HEK293T (cell line): ENCODE measurements at regions not wholly inside any gene's neighbourhood (a gene's known extent, or its start where the extent isn't known, plus 50 kb on each side); places are given as distances from the start of the nearest gene placed in this dataset.
"Not testable (repeated sequence)": the region's sequence is repeated elsewhere in the genome, so short reads cannot be mapped to it uniquely, and the experiment has no call there.

Source experiments
- CTCF ChIA-PET: fragments of 350-600 bp; formaldehyde crosslinking; extraction: SDS; loops from one replicate; lab custom pipeline; 2021; ENCODE audit warnings: antibody characterized with exemption, inconsistent platforms; lab: Yijun Ruan, JAX
- POLR2A ChIA-PET: fragments of 350-600 bp; formaldehyde crosslinking; extraction: SDS; loops from one replicate; lab custom pipeline; 2020; ENCODE audit warnings: antibody characterized with exemption, inconsistent platforms; lab: Yijun Ruan, JAX
- DNase-seq: peaks from one replicate; pipeline ENCODE4 v3.0.0; 2012; ENCODE audit warnings: mixed read lengths; ENCODE audit errors: extremely low spot score
- ARNT ChIP-seq: fragments of 450-650 bp; IDR thresholded peaks from 2 replicates; pipeline ENCODE4 v1.6.1; 2017; ENCODE audit warnings: mild to moderate bottlenecking
- BHLHE40 ChIP-seq: fragments of 450-650 bp; IDR thresholded peaks from 2 replicates; pipeline ENCODE4 v1.6.1; 2016; ENCODE audit warnings: mild to moderate bottlenecking, moderate library complexity, borderline replicate concordance
- CTBP1 ChIP-seq: fragments of 450-650 bp; IDR thresholded peaks from 2 replicates; pipeline ENCODE4 v1.6.1; 2016; ENCODE audit warnings: borderline replicate concordance
- ELF4 ChIP-seq: fragments of 450-650 bp; IDR thresholded peaks from 2 replicates; pipeline ENCODE4 v1.6.1; 2017; ENCODE audit warnings: antibody characterized with exemption
- FOXA1 ChIP-seq: fragments of 450-650 bp; IDR thresholded peaks from 2 replicates; pipeline ENCODE4 v1.6.1; 2016; ENCODE audit warnings: mild to moderate bottlenecking
- FOXK2 ChIP-seq: fragments of 450-650 bp; IDR thresholded peaks from 2 replicates; pipeline ENCODE4 v1.6.1; 2016; ENCODE audit warnings: mild to moderate bottlenecking
- FOXM1 ChIP-seq: fragments of 450-650 bp; IDR thresholded peaks from 2 replicates; pipeline ENCODE4 v1.6.1; 2017; ENCODE audit warnings: mild to moderate bottlenecking, borderline replicate concordance
- HDGF ChIP-seq: fragments of 450-650 bp; IDR thresholded peaks from 2 replicates; pipeline ENCODE4 v1.6.1; 2017; ENCODE audit warnings: antibody characterized with exemption, borderline replicate concordance
- L3MBTL2 ChIP-seq: fragments of 450-650 bp; conservative IDR thresholded peaks from 2 replicates; pipeline ENCODE4 v1.6.1; 2016; ENCODE audit warnings: mild to moderate bottlenecking
- LEF1 ChIP-seq: fragments of 450-650 bp; IDR thresholded peaks from 2 replicates; pipeline ENCODE4 v1.6.1; 2017; ENCODE audit warnings: mild to moderate bottlenecking, borderline replicate concordance
- NFRKB ChIP-seq: fragments of 450-650 bp; IDR thresholded peaks from 2 replicates; pipeline ENCODE4 v1.6.1; 2016; ENCODE audit warnings: mild to moderate bottlenecking, moderate library complexity
- PKNOX1 ChIP-seq: fragments of 450-650 bp; IDR thresholded peaks from 2 replicates; pipeline ENCODE4 v1.6.1; 2016
- SP1 ChIP-seq: fragments of 450-650 bp; IDR thresholded peaks from 2 replicates; pipeline ENCODE4 v1.6.1; 2017
- SUZ12 ChIP-seq: fragments of 450-650 bp; IDR thresholded peaks from 2 replicates; pipeline ENCODE4 v1.6.1; 2016; ENCODE audit warnings: mild to moderate bottlenecking
- TARDBP ChIP-seq: fragments of 450-650 bp; IDR thresholded peaks from 2 replicates; pipeline ENCODE4 v1.6.1; 2016
- ZNF384 ChIP-seq: fragments of 450-650 bp; IDR thresholded peaks from 2 replicates; pipeline ENCODE4 v1.6.1; 2016

GRCh38 chr21:35164380-35164779 is 115.3 kb upstream of the RUNX1 start:
- TF ChIP-seq ELF4 (no peak), PKNOX1 (no peak), FOXM1 (no peak), HDGF (no peak)
- ChIA-PET POLR2A (no interaction called here), CTCF (no interaction called here)
- no peak for DNase-seq

- POLR2A ChIA-PET, result no interaction called here
- no peak for TF ChIP-seq FOXA1
- no peak for TF ChIP-seq TARDBP
- CTCF ChIA-PET, result no interaction called here
- DNase-seq, result no peak
Observed at GRCh38 chr21:35163411-35163810, 114.3 kb upstream of the RUNX1 start.

- ChIA-PET POLR2A (no interaction called here), CTCF (no interaction called here)
- DNase-seq, result no peak
- TF ChIP-seq HDGF (no peak), TARDBP (no peak), FOXA1 (no peak), ARNT (no peak), FOXK2 (no peak), FOXM1 (no peak), NFRKB (no peak), SP1 (no peak), SUZ12 (no peak), BHLHE40 (no peak), LEF1 (no peak), L3MBTL2 (no peak), PKNOX1 (no peak), CTBP1 (no peak), ZNF384 (no peak), ELF4 (no peak)
Observed at GRCh38 chr21:35162831-35163230, 113.7 kb upstream of the RUNX1 start.

- CTCF ChIA-PET, result no interaction called here
- POLR2A ChIA-PET, result no interaction called here
- TF ChIP-seq HDGF, result no peak
- TF ChIP-seq PKNOX1, result no peak
- DNase-seq, result no peak
Observed at GRCh38 chr21:35159881-35160280, 110.8 kb upstream of the RUNX1 start.

- POLR2A ChIA-PET, CTCF ChIA-PET, DNase-seq: not testable (repeated sequence)
Observed at GRCh38 chr21:35157374-35157773, 108.3 kb upstream of the RUNX1 start.

GRCh38 chr21:35156293-35157278 is 107.5 kb upstream of the RUNX1 start:
- TF ChIP-seq FOXA1 (no peak), TARDBP (no peak), SP1 (no peak), CTBP1 (no peak), HDGF (no peak), BHLHE40 (no peak), ELF4 (no peak), LEF1 (no peak), SUZ12 (no peak), L3MBTL2 (no peak), FOXK2 (no peak), FOXM1 (no peak), ZNF384 (no peak), PKNOX1 (no peak), ARNT (no peak), NFRKB (no peak)
- POLR2A ChIA-PET, result no interaction called here
- no peak for DNase-seq
- CTCF ChIA-PET, result no interaction called here

- no peak for DNase-seq
- ChIA-PET POLR2A (no interaction called here), CTCF (no interaction called here)
- no peak for TF ChIP-seq ZNF384
- TF ChIP-seq BHLHE40, result no peak
- no peak for TF ChIP-seq CTBP1
- no peak for TF ChIP-seq FOXA1
- no peak for TF ChIP-seq ARNT
- TF ChIP-seq L3MBTL2, result no peak
- no peak for TF ChIP-seq PKNOX1
- no peak for TF ChIP-seq SUZ12
- no peak for TF ChIP-seq LEF1
- TF ChIP-seq NFRKB, result no peak
- TF ChIP-seq FOXM1, result no peak
- TF ChIP-seq ELF4, result no peak
- TF ChIP-seq TARDBP, result no peak
- TF ChIP-seq SP1, result no peak
- no peak for TF ChIP-seq FOXK2
- no peak for TF ChIP-seq HDGF
Observed at GRCh38 chr21:35154788-35155187, 105.7 kb upstream of the RUNX1 start.
